GM12874 (cell line): ENCODE measurements at regions not wholly inside any gene's neighbourhood (a gene's known extent, or its start where the extent isn't known, plus 50 kb on each side); places are given as distances from the start of the nearest gene placed in this dataset.

ENCODE experiments used
- TF ChIP-seq, protein P1 (sequence below): IDR thresholded peaks from 2 replicates; pipeline ENCODE4 v1.5.1; 2011; ENCODE audit warnings: low read depth, mild to moderate bottlenecking, control low read depth, low read length, moderate library complexity; ENCODE audit not compliant: insufficient read depth

DNA sequence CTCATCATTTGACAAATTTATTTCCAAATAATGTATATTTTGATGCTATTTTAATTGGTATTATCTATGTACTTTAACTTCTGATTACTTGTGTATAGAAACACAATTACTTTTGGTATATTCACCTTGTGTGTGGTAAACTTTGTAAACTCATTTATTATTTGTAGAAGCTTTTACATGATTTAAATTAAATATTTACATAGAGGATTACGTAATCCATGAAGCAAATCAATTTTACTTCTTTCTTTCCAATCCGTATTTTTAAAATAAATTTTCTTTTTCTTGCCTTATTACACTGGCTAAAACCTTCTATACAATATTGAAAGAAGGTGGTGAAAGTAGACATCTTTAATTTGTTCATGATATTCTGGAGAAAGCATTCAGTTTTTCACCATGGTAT lies 540.2 kb downstream of the MMUT start:
- TF ChIP-seq, protein P1, sequence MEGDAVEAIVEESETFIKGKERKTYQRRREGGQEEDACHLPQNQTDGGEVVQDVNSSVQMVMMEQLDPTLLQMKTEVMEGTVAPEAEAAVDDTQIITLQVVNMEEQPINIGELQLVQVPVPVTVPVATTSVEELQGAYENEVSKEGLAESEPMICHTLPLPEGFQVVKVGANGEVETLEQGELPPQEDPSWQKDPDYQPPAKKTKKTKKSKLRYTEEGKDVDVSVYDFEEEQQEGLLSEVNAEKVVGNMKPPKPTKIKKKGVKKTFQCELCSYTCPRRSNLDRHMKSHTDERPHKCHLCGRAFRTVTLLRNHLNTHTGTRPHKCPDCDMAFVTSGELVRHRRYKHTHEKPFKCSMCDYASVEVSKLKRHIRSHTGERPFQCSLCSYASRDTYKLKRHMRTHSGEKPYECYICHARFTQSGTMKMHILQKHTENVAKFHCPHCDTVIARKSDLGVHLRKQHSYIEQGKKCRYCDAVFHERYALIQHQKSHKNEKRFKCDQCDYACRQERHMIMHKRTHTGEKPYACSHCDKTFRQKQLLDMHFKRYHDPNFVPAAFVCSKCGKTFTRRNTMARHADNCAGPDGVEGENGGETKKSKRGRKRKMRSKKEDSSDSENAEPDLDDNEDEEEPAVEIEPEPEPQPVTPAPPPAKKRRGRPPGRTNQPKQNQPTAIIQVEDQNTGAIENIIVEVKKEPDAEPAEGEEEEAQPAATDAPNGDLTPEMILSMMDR = no peak

DNA sequence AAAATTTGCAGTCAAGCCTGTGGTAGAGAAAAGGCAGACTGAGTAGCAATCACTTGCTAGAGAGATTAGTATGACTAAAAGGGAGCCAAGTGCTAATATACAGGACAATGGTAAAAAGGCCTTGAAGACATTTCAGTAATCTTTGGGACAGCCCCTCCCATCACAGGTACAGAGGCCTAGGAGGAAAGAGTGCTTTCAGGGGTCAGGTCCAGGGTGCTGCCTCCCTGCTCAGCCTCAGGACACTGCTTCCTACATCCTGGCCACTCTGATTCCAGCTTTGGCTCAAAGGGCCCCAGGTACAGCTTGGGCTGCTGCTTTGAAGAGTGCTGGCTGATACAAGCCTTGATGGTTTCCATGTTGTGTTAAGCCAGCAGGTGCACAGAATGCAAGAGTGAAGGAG lies 543.5 kb downstream of the MMUT start:
- TF ChIP-seq, protein P1 = no peak

DNA sequence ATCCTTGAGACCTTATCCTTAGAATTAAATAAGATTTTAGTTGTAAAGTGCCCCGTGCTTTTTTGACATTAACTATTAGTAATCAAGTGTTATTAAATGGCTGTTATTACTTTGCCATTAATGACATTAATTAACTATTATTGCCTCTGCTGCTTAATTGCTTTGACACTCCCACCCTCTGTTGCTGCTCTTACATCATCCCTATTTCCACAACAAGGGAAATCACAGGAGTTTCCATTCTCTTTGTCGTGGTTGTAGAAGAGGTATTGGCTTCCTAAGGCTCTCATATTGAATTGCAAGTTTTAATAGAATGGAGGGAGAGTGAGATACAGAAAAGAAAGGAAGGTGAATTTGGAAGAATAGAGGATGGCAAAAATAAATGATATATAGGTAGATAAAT lies 545.8 kb downstream of the MMUT start:
- TF ChIP-seq, protein P1 = no peak

DNA sequence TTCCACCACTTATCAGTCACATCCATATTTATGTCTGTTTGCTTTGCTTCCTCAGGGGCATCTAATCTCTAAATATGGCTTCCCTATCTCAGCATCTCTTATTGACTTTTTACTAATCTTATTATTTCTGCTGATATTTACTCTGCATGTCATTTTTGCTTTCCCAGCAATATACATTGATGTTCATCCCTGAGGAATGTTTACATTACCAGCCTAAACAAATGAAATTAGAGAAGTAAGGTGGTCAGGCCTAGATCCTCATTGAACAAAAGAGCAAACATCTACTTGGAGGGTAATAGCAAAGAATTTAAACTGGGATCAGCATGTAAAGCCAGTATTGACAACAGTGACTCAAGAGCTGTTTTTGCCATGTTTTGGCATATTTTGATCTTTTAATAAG lies 546.4 kb downstream of the MMUT start:
- TF ChIP-seq, protein P1 = no peak

DNA sequence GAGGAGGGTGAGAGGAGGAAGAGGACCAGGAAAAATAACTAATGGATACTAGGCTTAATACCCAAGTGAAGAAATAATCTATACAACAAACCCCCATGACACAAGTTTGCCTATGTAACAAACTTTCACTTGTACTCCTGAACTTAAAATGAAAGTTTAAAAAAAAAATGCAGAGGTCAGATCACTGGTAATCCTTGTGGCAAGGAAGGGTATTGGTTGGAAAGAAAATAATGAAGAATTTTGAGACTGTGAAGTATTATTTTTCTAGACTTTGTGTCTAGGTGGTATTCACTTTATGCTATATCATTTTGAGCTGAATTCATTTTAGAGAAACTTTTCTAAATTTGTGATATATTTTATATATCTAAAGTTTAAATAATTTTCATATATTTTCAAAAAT lies 547.5 kb downstream of the MMUT start:
- TF ChIP-seq, protein P1 = no peak

DNA sequence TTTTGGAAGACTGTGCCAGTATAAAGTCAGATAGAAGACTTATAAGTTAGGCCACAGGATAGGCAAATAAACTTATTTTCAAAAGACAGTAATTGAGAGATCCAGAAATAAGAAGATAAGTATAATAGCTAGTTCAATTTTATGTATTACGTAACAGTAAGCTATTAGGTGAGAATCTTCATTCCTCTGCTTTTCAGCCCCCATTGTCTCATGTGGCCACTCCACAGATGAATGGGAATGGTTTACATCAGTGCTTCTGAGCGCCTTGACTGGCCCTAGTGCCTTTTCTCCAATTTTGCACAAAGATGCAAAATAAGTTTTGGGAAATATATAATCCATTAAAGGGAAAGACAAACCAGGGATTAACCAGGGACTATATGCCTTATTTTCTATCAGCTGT lies 550.5 kb downstream of the MMUT start:
- TF ChIP-seq, protein P1 = no peak

DNA sequence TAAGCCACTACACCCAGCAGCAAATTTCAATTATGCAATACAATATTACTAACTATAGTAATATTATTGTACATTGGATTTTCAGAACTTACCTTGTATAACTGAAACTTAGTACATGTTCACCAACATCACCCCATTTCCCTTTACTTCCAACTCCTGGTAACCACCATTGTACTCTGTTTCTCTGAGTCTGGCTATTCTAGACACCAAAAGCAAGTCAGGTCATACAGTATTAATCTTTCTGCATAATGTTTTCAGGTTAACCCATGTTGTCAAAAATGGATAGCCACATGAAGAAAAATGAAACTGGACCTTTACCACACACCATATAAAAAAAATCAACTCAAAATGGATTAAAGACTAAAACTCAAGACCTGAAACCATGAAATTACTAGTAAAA lies 558.2 kb downstream of the MMUT start:
- TF ChIP-seq, protein P1 = no peak

DNA sequence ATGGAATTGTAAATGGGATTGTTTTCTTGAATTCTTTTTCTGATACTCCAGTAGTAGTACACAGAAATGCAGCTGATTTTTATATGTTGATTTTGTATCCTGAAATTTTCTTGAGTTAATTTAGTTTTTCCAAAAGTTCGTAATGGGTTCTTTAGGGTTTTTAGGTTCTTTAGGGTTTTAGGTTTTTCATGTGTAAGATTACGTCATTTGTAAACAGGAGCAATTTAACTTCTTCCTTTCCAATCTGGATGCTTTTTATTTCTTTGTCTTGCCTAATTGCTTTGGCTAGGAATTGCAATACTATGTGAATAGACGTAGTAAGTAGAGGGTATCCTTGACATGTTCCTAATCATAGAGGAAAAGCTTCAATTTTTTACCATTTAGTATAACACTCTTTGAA lies 568.6 kb downstream of the MMUT start:
- TF ChIP-seq, protein P1 = no peak
